Thoracic aorta (tissue), 2 donors: ENCODE measurements at regions not wholly inside any gene's neighbourhood (a gene's known extent, or its start where the extent isn't known, plus 50 kb on each side); places are given as distances from the start of the nearest gene placed in this dataset.

Experiments used
- ATAC-seq: fragments of 150-250 bp; one replicate; pipeline ENCODE4 v1.8.0; 2017; ENCODE audit warnings: low read depth; ENCODE audit not compliant: insufficient number of reproducible peaks, low FRiP score
- DNase-seq: peaks from one replicate; pipeline ENCODE4 v3.0.0-alpha.2; 2020; ENCODE audit warnings: low spot score
- H3K27ac ChIP-seq, 2 donors: fragments of 200-600 bp; sonication (generic); 1 replicate in 1 of 2; 2 replicates in 1 of 2; pipeline ENCODE4 v1.5.1; 2016; ENCODE audit warnings: mild to moderate bottlenecking in 2 of 2, moderate library complexity in 2 of 2
- H3K27me3 ChIP-seq: fragments of 200-600 bp; sonication (generic); replicated peaks from 2 replicates; pipeline ENCODE4 v1.6.0; 2016; ENCODE audit warnings: mild to moderate bottlenecking; ENCODE audit not compliant: insufficient read depth
- H3K36me3 ChIP-seq: fragments of 200-600 bp; sonication (generic); one replicate; pipeline ENCODE4 v1.5.1; 2016
- H3K4me1 ChIP-seq, 2 donors: fragments of 200-600 bp; sonication (generic); 1 replicate in 1 of 2; 2 replicates in 1 of 2; pipeline versions ENCODE4 v1.5.1 to v1.6.0; 2016; ENCODE audit warnings: low read depth in 2 of 2, mild to moderate bottlenecking in 1 of 2; ENCODE audit not compliant: control insufficient read depth in 1 of 2
- H3K4me3 ChIP-seq: fragments of 200-600 bp; sonication (generic); 2 replicates; pipeline ENCODE4 v1.5.1; 2016; ENCODE audit warnings: mild to moderate bottlenecking
- H3K9me3 ChIP-seq: fragments of 200-600 bp; sonication (generic); 2 replicates; pipeline ENCODE4 v1.5.1; 2016
- TF ChIP-seq, protein P1 (sequence below): fragments of 200-600 bp; sonication (generic); IDR thresholded peaks from one replicate; pipeline ENCODE4 v1.5.1; 2019; ENCODE audit warnings: antibody characterized with exemption

DNA sequence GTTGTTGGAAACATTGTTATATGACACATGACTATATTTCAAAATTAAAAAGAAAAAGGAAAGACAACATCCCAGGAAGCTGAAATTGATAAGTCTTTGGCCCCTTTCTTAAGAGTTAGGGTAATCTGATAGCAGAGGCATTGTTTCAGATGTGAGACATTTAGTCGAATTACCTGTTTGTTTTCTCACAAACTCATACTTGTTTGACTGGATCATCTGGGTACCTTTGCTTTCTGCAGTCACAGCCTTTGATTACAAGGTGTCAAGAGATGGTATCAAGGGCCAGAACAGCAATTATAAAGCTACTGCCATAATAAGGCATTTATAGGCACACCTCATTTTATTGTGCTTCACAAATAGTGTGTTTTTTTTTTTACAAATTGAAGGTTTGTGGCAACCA is 136.3 kb downstream of the DUSP10 start:
- no peaks in the 10 kb centered on the region for H3K27me3 ChIP-seq
- no peaks in the 10 kb centered on the region for H3K36me3 ChIP-seq
- H3K27ac ChIP-seq = no peak overlapping the region
- H3K4me1 ChIP-seq = no peaks in the 10 kb centered on the region
- no peak overlapping the region for H3K4me3 ChIP-seq
- TF ChIP-seq, protein P1, sequence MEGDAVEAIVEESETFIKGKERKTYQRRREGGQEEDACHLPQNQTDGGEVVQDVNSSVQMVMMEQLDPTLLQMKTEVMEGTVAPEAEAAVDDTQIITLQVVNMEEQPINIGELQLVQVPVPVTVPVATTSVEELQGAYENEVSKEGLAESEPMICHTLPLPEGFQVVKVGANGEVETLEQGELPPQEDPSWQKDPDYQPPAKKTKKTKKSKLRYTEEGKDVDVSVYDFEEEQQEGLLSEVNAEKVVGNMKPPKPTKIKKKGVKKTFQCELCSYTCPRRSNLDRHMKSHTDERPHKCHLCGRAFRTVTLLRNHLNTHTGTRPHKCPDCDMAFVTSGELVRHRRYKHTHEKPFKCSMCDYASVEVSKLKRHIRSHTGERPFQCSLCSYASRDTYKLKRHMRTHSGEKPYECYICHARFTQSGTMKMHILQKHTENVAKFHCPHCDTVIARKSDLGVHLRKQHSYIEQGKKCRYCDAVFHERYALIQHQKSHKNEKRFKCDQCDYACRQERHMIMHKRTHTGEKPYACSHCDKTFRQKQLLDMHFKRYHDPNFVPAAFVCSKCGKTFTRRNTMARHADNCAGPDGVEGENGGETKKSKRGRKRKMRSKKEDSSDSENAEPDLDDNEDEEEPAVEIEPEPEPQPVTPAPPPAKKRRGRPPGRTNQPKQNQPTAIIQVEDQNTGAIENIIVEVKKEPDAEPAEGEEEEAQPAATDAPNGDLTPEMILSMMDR = no peak
- H3K9me3 ChIP-seq = no peaks in the 10 kb centered on the region
- ATAC-seq (no peak), DNase-seq (no peak)

DNA sequence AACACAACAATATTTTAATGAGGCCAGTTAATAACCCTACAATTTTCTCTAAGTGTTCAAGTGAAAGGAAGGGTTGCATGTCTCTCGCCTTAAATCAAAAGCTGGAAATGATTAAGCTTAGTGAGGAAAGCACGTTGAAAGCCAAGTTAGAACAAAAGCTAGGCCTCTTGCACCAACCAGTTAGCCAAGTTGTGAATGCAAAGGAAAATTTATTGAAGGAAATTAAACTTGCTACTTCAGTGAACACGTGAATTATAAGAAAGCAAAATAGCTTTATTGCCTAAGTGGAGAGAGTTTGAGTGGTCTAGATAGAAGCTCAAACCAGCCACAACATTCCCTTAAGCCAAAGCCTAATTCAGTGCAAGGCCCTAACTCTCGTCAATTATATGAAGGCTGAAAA is 135.6 kb downstream of the DUSP10 start:
- ATAC-seq (no peak), DNase-seq (no peak)
- no peaks in the 10 kb centered on the region for H3K36me3 ChIP-seq
- no peak overlapping the region for H3K27ac ChIP-seq
- TF ChIP-seq, protein P1 = no peak
- H3K4me3 ChIP-seq = no peak overlapping the region
- no peaks in the 10 kb centered on the region for H3K4me1 ChIP-seq
- no peaks in the 10 kb centered on the region for H3K27me3 ChIP-seq
- H3K9me3 ChIP-seq = no peaks in the 10 kb centered on the region

- DNase-seq = no peak
- Histone ChIP-seq H3K27ac (no peak overlapping the region), H3K9me3 (no peaks in the 10 kb centered on the region), H3K36me3 (no peaks in the 10 kb centered on the region), H3K4me3 (no peak overlapping the region), H3K27me3 (no peaks in the 10 kb centered on the region), H3K4me1 (no peaks in the 10 kb centered on the region)
- ATAC-seq = no peak
- TF ChIP-seq, protein P1 = no peak
Measured at GRCh38 chr1:221608835-221609320, 133.0 kb downstream of the DUSP10 start.

DNA sequence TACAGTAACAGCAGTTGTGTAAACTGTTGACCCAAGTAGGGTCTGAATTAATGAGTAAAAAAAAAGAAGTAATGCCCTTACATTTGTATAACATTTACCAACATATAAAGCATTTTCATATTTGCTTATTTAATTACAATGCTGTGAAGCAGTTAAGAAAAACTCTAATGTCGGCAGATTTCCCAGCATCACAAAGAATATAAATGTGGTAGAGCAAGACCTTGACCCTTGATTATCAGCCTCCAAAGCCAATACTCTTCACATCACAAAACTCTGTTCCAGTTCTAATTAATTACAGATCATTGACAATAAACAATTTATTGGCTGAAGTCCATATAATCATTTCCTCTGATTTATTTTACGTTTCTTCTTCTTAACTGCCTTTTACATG is 130.2 kb downstream of the DUSP10 start:
- TF ChIP-seq, protein P1 = no peak

GRCh38 chr1:221612047-221612777 is 129.7 kb downstream of the DUSP10 start:
- Histone ChIP-seq H3K36me3 (no peaks in the 10 kb centered on the region), H3K9me3 (no peaks in the 10 kb centered on the region), H3K4me3 (no peak overlapping the region), H3K27me3 (no peaks in the 10 kb centered on the region), H3K4me1 (no peaks in the 10 kb centered on the region), H3K27ac (no peak overlapping the region)
- TF ChIP-seq, protein P1 = no peak
- ATAC-seq (no peak), DNase-seq (no peak)

More for the DNA sequence above, 130.2 kb downstream of the DUSP10 start:
- Histone ChIP-seq H3K4me1 (no peaks in the 10 kb centered on the region), H3K9me3 (no peaks in the 10 kb centered on the region), H3K36me3 (no peaks in the 10 kb centered on the region), H3K4me3 (no peak overlapping the region), H3K27me3 (no peaks in the 10 kb centered on the region), H3K27ac (no peak overlapping the region)
- no peak for ATAC-seq
- no peak for DNase-seq
